Medulla oblongata (tissue), 1 donor: ENCODE measurements at regions not wholly inside any gene's neighbourhood (a gene's known extent, or its start where the extent isn't known, plus 50 kb on each side); places are given as distances from the start of the nearest gene placed in this dataset.
"Not testable (repeated sequence)": the region's sequence is repeated elsewhere in the genome, so short reads cannot be mapped to it uniquely, and the experiment has no call there.

Source experiments
- DNase-seq: peaks from one replicate; pipeline ENCODE4 v3.0.0-alpha.2; 2015; ENCODE audit errors: extremely low spot score

GRCh38 chr3:8420612-8421011, 81.0 kb upstream of the LMCD1 start:
- DNase-seq, result no peak

- no peak for DNase-seq
These were observed 80.4 kb upstream of the LMCD1 start for GRCh38 chr3:8421267-8421666.

- no peak for DNase-seq
These were observed 79.9 kb upstream of the LMCD1 start for GRCh38 chr3:8421711-8422110.

GRCh38 chr3:8423307-8423706, 78.3 kb upstream of the LMCD1 start:
- DNase-seq, result no peak

GRCh38 chr3:8424281-8424680, 77.3 kb upstream of the LMCD1 start:
- DNase-seq, result no peak

- DNase-seq, result no peak
These were observed 64.8 kb upstream of the LMCD1 start for GRCh38 chr3:8436661-8437287.

GRCh38 chr3:8438507-8439079, 63.0 kb upstream of the LMCD1 start:
- no peak for DNase-seq

- DNase-seq, result not testable (repeated sequence)
These were observed 61.5 kb upstream of the LMCD1 start for GRCh38 chr3:8440142-8440541.

- peak; percentile 86 for DNase-seq
These were observed 59.6 kb upstream of the LMCD1 start for GRCh38 chr3:8441969-8442559.

GRCh38 chr3:8442993-8443650, 58.5 kb upstream of the LMCD1 start:
- no peak for DNase-seq

GRCh38 chr3:8443829-8444791, 57.5 kb upstream of the LMCD1 start:
- peak; percentile 84 for DNase-seq

- no peak for DNase-seq
These were observed 56.7 kb upstream of the LMCD1 start for GRCh38 chr3:8444883-8445282.

GRCh38 chr3:8445861-8446260, 55.8 kb upstream of the LMCD1 start:
- DNase-seq, result no peak

GRCh38 chr3:8446845-8447244, 54.8 kb upstream of the LMCD1 start:
- DNase-seq, result no peak

GRCh38 chr3:8450618-8451017, 51.0 kb upstream of the LMCD1 start:
- DNase-seq, result no peak

- no peak for DNase-seq
These were observed 49.9 kb upstream of the LMCD1 start for GRCh38 chr3:8451696-8452095.
